HG02870 (cell line): ENCODE measurements at regions not wholly inside any gene's neighbourhood (a gene's known extent, or its start where the extent isn't known, plus 50 kb on each side); places are given as distances from the start of the nearest gene placed in this dataset.
"Not testable (repeated sequence)": the region's sequence is repeated elsewhere in the genome, so short reads cannot be mapped to it uniquely, and the experiment has no call there.

ENCODE experiments used
- ATAC-seq: cut with Tn5 transposase; IDR thresholded peaks from one replicate; pipeline ENCODE4 v1.9.1; 2021; ENCODE audit warnings: mild to moderate bottlenecking, moderate library complexity; ENCODE audit not compliant: unreplicated experiment

DNA sequence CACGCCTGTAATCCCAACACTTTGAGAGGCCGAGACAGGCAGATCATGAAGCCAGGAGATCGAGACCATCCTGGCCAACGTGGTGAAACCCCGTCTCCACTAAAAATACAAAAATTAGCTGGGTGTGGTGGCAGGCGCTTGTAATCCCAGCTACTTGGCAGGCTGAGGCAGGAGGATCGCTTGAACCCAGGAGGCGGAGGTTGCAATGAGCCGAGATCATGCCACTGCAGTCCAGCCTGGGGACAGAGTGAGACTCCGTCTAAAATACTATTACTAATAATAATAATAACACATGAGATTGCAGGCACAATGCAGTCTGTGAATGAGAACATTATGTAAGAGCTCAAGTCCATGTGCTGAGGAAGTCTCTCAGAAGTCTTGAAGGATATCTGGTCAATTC lies 1684.4 kb downstream of the SPATA31A7 start:
- ATAC-seq: not testable (repeated sequence)

DNA sequence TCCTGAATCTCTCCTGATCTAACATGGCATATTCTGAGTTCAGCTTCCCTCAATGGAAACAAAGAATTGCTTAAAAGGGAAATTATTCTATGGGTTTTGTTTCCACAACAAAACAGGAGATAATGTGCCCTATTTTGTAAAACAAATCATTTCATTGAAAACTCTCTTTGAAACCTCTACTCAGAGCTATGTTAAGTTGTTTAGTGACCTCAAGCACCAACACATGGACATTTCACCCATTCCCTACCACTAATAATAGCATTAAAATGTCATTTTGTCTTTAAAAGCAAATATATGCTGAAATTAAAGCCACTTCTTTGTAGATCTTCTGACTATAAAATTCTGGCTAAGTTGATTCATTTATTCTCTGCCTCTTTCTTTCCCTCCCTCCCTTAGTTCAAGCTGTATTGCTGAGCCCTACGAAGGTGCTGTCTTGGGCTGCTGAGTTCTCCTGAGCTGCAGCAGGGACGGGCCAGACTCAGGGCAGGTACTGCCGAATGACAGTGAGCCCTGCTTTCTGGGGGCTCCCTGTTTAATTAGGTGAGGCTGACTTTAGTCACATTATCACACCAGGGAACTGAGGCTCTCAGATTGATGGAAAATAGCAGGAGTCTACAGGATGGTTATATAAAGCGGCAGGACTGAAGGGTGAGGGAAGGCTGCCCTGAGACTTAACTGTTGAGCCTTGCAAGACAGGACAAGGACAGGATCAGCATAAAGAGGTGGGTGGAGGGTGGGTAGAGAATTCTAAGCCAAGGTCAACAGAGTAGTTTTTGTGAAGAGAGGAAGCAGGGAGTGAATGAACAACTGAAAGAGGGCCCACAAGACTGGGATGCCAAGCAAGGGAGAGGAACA lies 1685.1 kb downstream of the SPATA31A7 start:
- ATAC-seq: not testable (repeated sequence)

DNA sequence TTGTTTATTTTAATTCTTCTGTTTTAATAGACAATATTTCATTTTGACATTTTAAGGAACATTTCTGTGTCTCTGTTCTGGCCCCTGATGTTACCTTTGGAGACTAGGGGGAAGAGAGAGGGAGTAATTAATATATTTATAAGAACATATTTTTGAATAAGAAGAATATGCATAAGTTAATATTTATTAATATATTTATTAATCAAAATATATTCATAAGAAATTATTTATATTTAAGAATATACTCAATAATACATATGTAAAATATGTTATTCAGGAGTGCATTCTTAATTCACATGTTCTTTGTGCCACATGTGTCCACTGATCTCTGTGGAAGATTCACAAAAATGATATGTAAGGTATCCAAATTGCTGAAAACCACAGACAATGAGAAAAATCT lies 1687.7 kb downstream of the SPATA31A7 start:
- ATAC-seq: not testable (repeated sequence)

DNA sequence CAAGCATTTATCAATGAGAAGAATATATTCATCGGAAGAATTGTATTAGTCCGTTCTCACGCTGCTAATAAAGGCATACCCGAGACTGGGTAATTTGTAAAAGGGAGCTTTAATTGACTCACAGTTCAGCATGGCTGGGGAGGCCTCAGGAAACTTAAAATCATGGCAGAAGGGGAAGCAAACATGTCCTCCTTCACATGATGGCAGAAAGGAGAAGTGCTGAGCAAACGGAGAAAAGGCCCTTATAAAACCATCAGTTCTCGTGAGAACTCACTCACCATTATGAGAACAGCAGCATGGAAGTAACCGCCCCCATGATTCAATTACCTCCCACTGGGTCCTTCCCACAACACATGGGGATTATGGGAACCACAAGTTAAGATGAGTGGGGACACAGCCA lies 1688.2 kb downstream of the SPATA31A7 start:
- ATAC-seq: not testable (repeated sequence)

DNA sequence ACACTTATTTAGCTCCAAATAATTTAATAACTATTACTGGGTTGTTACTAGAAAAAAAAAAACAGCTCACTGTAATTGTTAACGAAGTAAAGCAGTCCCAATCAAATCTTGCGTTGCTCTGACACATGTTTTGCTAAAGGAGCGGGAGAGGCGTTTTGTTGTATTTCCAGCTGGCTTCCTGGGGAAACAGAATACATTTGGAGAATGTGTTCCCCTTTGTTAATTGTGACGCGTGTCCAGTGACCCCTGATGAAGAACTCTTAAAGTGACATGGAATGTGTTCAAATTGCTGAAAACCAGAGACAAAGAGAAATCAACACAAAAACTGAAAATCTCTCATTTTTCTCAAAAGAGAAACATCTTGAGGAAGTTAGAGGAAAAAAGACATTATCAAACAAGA lies 1690.6 kb downstream of the SPATA31A7 start:
- not testable (repeated sequence) for ATAC-seq

DNA sequence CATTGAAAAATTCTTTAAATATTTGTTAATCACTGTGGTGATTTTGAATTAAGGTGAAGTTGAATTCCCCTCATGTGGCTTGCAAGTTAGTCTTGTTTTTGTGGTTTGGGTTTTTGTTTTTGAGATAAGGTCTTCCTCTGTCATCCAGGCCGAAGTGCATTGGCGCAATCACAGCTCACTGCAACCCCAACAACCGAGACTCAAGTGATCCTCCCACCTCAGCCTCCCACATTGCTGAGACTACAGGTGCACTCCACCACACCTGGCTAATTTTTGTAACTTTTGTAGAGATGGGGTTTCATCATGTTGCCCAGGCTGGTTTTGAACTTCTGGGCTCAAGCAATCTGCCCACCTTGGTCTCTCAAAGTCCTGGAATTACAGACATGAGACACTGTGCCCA lies 1691.1 kb downstream of the SPATA31A7 start:
- not testable (repeated sequence) for ATAC-seq

DNA sequence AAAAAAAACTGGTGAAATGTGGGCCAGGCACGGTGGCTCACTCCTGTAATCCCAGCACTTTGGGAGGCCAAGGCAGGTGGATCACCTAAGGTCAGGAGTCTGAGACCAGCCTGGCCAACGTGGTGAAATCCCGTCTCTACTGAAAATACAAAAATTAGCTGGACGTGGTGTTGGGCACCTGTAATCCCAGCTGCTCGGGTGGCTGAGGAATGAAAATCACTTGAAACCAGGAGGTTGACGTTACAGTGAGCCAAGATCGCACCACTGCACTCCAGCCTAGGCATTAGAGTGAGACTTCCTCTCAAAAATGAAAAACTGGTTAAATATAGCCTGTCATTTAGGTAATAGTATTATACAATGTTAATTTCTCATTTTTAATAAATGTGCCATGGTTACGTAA lies 1692.0 kb downstream of the SPATA31A7 start:
- not testable (repeated sequence) for ATAC-seq

DNA sequence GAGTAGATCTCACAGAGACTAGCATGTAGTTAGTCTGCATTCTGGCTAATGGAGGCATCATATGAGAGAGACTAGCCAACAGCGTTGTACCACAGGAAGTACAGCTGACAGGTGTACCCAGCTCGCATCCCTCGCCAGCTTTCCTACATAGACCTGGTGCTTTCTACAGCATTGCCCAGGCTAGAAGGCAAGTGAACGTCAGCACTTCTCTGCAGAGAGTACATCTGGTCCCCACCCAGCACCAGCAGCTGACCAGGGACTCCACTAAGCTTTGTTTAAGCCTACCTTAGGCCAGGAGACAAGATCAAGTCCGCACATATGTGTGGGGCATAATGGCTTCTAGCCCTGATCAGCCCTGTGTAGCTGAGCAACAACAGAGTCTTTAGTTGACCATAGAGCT lies 1692.9 kb downstream of the SPATA31A7 start:
- ATAC-seq: not testable (repeated sequence)

DNA sequence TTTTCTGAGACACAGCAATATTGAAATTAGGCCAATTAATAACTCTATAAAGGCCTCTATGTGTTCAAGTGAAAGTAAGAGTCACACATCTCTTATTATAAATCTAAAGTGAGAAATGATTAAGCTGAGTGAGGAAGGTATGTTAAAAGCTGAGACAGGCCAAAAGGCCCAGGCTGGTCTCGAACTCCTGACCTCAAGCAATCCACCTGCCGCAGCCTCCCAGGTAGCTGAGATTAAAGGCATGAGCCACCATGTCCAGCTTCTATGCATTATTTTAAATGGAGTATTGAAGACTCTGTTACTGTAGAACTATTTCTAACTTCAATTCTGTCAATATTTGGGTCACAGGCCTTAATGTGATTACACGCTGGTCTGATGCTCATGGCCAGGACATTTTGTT lies 1706.9 kb downstream of the SPATA31A7 start:
- ATAC-seq: not testable (repeated sequence)

DNA sequence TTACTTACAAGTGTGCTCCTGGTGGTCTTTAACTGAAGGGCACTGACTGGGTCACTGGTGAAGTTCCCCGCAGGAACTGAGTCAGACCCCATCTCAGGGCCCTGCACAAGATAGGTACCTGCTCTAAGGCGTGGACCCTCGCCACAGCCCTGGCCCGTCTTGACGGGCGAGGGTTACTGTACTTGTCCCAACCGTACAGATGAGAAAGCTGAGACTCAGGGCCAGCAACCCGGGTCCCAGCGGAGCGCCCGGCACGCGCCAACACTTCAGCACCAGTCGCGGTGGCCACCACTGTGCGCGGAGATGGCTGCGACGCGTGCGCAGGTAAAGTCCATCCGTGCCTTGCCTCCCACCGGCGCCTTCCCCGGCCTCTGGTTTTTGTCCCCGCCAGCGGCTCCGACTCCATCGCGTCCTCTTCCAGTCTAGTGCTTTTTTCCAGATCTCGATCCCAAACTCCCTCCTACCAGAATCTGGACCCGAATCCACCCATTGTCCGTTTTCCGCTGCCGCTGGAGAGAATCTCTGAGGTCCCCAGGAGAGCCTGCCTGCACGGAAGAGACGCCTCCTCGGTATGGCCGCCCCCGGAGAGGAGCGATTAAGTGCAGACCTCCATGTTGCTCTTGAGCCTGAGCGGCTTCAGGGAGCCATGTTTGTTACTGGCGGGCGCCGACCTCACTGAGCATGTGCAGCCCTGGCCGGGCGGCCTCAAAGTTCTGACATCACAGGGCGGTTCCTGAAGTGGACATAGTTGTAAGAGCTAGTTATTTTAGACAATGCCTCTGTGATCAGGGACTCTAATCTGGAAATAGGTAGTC lies 1707.8 kb downstream of the SPATA31A7 start:
- not testable (repeated sequence) for ATAC-seq

DNA sequence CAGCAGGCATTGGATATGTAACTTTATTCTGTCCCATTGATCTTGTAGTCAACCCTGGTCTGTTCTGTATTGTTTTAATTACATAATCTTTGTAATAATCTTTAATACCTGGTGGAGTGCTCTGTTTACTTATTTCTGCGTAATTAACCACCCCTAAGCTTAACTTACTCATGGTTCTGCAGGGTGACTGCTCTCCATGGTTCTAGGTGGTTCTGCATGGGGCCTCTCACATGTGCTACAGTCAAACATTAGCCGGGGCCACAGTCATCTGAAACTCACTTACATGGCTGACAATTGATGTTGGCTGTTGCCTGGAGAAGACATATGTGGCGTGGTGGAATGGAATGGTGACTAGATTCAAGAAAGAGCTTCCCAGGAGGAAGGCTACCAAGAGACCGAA lies 1709.8 kb downstream of the SPATA31A7 start:
- not testable (repeated sequence) for ATAC-seq

DNA sequence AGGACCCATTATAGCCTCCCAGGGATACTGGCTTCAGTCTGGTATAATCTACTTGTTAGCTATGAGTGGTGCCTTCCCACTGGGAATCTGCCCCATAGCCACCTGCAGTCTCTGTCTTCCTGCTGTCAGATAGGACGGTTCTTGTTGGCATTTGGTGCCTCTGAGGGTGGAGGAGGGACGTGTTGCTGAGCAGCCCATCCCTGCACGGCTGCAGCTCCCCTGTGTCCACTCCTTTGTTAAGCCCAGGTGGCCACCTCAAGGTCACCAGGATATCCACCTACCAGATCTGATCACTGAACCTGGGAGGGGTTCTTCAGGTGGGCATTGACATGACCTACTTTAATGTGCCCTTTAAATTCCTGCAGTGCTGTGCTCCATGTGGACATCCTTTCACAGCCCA lies 1714.2 kb downstream of the SPATA31A7 start:
- not testable (repeated sequence) for ATAC-seq

DNA sequence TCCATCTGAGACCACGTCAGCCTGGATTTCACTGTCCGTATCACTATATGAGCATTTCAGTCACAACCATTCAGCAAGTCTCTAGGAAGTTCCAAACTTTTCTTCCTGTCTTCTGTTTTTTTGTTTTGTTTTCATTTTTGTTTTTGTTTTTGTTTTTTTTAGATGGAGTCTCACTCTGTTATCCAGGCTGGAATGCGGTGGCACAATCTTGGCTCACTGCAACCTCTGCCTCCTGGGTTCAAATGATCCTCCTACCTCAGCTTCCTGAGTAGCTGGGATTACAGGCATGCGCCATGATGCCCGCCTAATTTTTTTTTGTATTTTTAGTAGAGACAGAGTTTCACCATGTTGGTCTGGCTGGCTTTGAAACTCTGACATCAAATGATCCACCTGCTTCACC lies 1715.9 kb downstream of the SPATA31A7 start:
- ATAC-seq: not testable (repeated sequence)

DNA sequence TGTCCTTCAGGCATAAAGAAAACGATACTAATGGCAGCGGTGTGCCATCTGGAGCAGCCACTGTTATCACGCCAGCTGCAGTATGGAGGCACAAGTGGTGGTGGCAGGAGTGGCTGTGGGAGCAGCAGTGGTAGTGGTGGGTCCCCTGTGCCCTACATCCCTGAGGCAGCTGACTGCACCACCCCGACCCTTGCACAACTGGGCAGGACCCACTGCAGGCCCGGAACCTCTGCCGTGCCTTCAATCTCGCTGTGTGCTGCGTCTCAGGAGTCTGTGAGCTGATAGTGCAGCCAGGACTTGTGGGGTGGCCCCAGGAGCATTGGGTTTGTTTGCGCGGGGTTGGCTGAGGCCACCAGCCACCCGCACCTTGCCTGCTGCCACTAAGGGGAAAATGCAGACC lies 1718.0 kb downstream of the SPATA31A7 start:
- ATAC-seq: not testable (repeated sequence)

DNA sequence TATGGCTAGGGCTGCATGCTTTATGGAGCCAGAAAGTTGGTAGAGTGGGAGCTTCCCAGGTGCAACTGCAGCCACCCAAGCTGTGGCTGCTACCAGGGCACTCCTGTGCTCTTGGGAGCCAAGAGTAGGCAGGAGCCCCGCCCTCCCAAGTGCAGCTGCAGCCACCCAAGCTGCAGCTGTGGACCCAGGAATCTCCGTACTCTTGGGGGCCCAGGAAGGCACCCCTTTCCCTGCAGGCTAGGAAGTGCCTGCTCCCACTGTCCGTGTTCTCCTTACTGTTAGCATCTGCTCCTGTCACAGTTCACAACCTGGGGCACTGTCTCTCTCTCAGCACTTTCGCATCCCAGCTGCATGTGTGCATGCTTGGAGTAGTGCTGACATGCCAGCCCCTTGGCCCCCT lies 1718.4 kb downstream of the SPATA31A7 start:
- not testable (repeated sequence) for ATAC-seq

DNA sequence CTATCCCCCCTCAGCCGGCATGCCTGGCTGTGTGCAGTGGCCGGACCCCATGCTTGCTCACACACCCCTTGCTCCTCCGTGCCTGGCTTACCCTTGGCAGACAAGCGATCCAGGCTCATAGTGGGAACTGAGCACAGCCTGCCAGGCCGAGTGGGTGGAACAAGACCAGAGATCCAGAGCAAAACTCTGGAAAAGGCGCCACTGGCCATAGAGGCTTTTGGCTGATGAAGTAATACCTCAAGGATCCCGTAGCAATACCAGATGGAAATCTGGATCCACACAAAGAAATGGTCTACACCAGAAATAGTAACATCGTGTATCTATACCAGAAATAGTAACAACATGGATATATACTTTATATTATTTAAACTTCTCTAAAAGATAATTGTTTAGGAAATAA lies 1719.6 kb downstream of the SPATA31A7 start:
- not testable (repeated sequence) for ATAC-seq

DNA sequence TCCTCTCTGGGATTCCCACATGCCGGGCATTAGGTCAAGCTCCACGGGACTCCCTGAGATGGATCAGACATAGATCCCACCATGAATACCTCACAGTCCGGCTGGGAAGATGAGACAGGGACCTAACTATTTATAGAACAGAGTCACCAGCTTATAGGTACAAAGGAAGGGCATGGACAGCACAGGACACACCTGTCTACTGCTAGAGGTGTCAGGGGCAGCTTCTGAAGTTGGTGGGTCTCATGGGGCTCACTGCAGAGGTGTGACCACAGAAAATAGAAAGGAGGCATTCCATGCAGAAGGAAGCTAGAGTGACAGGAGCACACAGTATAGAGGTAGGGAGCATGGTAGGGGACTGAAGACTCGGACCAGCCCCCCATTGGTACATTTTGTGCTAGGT lies 1722.4 kb downstream of the SPATA31A7 start:
- ATAC-seq: not testable (repeated sequence)

DNA sequence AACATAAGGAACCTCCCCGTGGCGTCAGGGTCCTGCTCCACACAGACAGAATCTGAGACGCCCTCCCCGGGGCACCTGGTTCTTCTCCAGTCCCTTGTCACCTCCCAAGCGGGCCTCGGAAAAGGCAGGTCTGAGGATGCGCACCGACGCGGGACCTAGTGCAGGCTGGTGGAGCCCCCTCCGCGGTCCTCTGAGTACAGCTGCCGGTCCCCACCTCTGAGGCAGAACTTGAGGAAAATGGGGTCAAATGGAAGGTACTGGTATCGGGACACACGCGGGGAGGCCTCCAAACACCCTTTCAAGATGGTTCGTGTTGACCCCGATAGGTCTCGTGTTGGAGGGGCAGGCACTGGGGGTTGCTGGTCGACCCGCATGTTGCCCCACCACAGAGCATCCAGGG lies 1725.3 kb downstream of the SPATA31A7 start:
- not testable (repeated sequence) for ATAC-seq

DNA sequence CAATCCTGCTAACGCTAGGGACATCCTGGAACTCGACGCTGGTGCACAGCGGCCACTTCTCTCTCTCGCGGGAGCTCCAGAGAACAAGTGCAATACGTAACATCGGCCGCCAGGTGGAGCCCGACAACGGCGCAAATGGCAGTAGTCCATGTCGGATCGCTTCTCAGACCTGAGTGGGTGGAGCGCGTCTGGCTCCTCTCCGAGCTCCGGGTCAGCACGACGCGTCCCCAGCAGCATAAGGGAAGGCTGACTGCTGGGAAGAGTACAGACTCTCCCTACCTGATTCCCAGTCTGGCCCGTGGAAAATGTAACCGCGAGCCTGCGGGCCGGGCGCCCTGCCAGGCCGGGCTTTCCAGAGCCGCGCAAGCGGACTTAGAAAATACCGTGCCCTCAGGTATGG lies 1725.8 kb downstream of the SPATA31A7 start:
- ATAC-seq: peak; percentile 98

DNA sequence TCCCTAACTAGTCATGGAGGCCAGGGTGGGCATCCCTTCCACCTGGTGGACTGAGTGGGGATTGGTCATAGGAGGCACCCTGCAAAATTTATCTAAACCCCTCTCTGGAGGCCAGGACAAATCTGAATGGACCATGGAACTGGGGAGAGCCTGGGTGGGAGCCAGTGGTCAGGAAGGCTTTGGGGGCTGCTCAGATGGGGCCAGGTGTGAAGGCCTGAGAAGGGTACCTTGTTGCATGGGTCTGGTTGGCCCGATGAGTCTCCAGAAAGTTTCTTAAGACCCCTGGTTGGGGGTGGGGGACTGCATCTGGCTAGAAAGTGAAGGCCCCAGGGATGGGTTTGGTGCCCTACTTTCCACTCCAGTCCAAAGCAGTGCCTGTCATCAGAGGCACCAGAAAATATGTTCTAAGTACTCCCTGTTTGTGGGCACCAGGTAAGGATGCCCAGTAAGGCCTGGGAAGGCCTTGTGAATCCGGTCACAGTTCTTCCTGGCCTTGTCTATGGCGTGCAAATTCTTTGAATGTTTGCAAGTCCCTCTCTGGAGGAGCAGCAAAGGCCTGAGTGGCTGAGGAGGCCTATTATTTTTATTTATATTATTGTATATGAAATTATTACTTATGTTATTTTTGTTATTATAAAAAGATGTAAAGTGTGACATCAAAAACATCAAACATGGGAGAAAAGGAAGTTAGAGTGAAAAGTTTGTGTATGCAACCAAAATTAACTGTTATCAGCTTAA lies 1729.0 kb downstream of the SPATA31A7 start:
- not testable (repeated sequence) for ATAC-seq

DNA sequence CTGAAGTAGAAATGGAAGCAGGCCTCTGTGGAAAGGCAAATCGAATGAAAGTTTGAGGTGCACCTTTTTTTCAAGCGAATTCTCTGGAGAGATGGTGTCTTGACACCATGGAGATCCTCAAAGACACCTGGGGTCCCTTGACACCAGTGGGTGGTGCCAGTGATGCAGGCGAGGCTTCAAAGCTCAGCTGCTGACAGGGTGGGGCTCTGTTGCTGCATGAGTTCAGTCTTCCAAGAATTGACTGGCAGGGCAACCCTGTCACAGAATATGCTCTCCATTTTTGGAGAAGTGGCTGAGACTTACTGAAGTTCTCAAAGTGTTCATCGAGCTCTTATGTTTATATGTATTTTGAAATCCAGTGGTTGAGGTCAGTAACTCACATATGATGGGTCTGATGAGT lies 1741.6 kb downstream of the SPATA31A7 start:
- not testable (repeated sequence) for ATAC-seq
